ENCODE measurements at regions not wholly inside any gene's neighbourhood (a gene's known extent, or its start where the extent isn't known, plus 50 kb on each side); places are given as distances from the start of the nearest gene placed in this dataset.

GRCh38 chr1:239868058-239868832 is 223.4 kb upstream of the FMN2 start:
- TF ChIP-seq CTCF (IDR thresholded peaks at IDR 0.05; ENCODE audit: insufficient read depth, low read length, poor library complexity, severe bottlenecking): no peak
- TF ChIP-seq EZH2phosphoT487 (conservative IDR thresholded peaks at IDR 0.05; ENCODE audit: low read length): no peak
